Caco-2 (cell line): ENCODE measurements at regions not wholly inside any gene's neighbourhood (a gene's known extent, or its start where the extent isn't known, plus 50 kb on each side); places are given as distances from the start of the nearest gene placed in this dataset.
A peak's percentile ranks its signal among the peaks of the same experiment; 100 is the strongest.

Source experiments
- BruUV-seq: library from RNA; stranded (reverse); fragments of 400-500 nt; replicated peaks from 2 replicates; lab custom pipeline; 2021; lab: Mats Ljungman, UMichigan
- CTCF ChIA-PET: fragments of 300-600 bp; sonication (Branson Sonifier 250); formaldehyde crosslinking; loops from one replicate; lab custom pipeline; 2022; ENCODE audit warnings: antibody characterized with exemption; lab: Charles Lee
- POLR2A ChIA-PET: fragments of 300-600 bp; sonication (Branson Sonifier 250); formaldehyde crosslinking; loops from one replicate; lab custom pipeline; 2022; ENCODE audit warnings: antibody characterized with exemption; lab: Charles Lee
- DNase-seq, 2 experiments: peaks; one replicate each; pipeline versions ENCODE4 v3.0.0 to v3.0.0-alpha.2; 2020 to 2022
- H3K27me3 ChIP-seq: replicated peaks from 2 replicates; pipeline ENCODE4 v1.6.0; 2011; ENCODE audit warnings: low read length; ENCODE audit not compliant: control insufficient read depth, insufficient read depth
- H3K36me3 ChIP-seq: 2 replicates; pipeline ENCODE4 v1.5.1; 2011; ENCODE audit warnings: low read length; ENCODE audit not compliant: control insufficient read depth, insufficient read depth
- H3K4me1 ChIP-seq: fragments of 250-450 bp; sonication (Bioruptor Pico); 2 replicates; pipeline ENCODE4 v1.5.1; 2020; ENCODE audit warnings: mild to moderate bottlenecking
- H3K4me3 ChIP-seq: 2 replicates; pipeline ENCODE4 v1.5.1; 2011; ENCODE audit warnings: low read depth, mild to moderate bottlenecking, control low read depth, low read length
- H3K9me3 ChIP-seq: fragments of 250-450 bp; sonication (Bioruptor Pico); 2 replicates; pipeline ENCODE4 v1.5.1; 2020; ENCODE audit warnings: mild to moderate bottlenecking, moderate library complexity
- H3K27ac Mint-ChIP-seq: one replicate; pipeline ENCODE4 v1.8.0; 2022; ENCODE audit warnings: mixed read lengths; ENCODE audit not compliant: unreplicated experiment
- H3K27me3 Mint-ChIP-seq: one replicate; pipeline ENCODE4 v1.8.0; 2022; ENCODE audit warnings: mixed read lengths; ENCODE audit not compliant: insufficient read depth, unreplicated experiment
- H3K36me3 Mint-ChIP-seq: one replicate; pipeline ENCODE4 v1.8.0; 2022; ENCODE audit warnings: mild to moderate bottlenecking, mixed read lengths; ENCODE audit not compliant: insufficient read depth, unreplicated experiment
- H3K4me1 Mint-ChIP-seq: one replicate; pipeline ENCODE4 v1.8.0; 2022; ENCODE audit warnings: low read depth, mixed read lengths; ENCODE audit not compliant: unreplicated experiment
- H3K4me3 Mint-ChIP-seq: one replicate; pipeline ENCODE4 v1.8.0; 2022; ENCODE audit warnings: mild to moderate bottlenecking, moderate library complexity, mixed read lengths; ENCODE audit not compliant: unreplicated experiment
- H3K9me3 Mint-ChIP-seq: one replicate; pipeline ENCODE4 v1.8.0; 2022; ENCODE audit warnings: mixed read lengths; ENCODE audit not compliant: unreplicated experiment
- intact Hi-C: fragments of 100-400 bp; cut with micrococcal nuclease; formaldehyde crosslinking; loops from one replicate; pipeline ENCODE4 v1.10.0; 2022; ENCODE audit not compliant: unreplicated experiment
- TF ChIP-seq, protein P1 (sequence below), 2 experiments: fragments of 200-600 bp in 1 of 2; IDR thresholded peaks; 1 replicate in 1 of 2; 2 replicates in 1 of 2; pipeline versions ENCODE4 v1.5.1 to v1.8.0; 2011 to 2022; ENCODE audit warnings: antibody characterized with exemption in 1 of 2, control low read depth in 1 of 2, inconsistent platforms in 1 of 2, low read depth in 1 of 2, low read length in 1 of 2, mild to moderate bottlenecking in 1 of 2, moderate library complexity in 1 of 2; ENCODE audit not compliant: insufficient read depth in 1 of 2, severe bottlenecking in 1 of 2, unreplicated experiment in 1 of 2

GRCh38 chr5:75886706-75887105, 169.5 kb upstream of the POC5 start:
- ChIA-PET CTCF (interaction anchor here (0.8 kb wide), 1 partner anchor 370 kb away, joined by 5 read pairs; no protein-coding TSS in a partner anchor), POLR2A (no interaction called here)
- Histone ChIP-seq H3K4me1 (no peaks in the 10 kb centered on the region), H3K9me3 (no peaks in the 10 kb centered on the region), H3K4me3 (no peak overlapping the region), H3K27me3 (no peaks in the 10 kb centered on the region), H3K36me3 (no peaks in the 10 kb centered on the region)
- Mint-ChIP-seq H3K27me3 (no peaks in the 10 kb centered on the region), H3K4me1 (no peaks in the 10 kb centered on the region), H3K9me3 (no peaks in the 10 kb centered on the region), H3K27ac (no peak overlapping the region), H3K4me3 (no peak overlapping the region), H3K36me3 (no peaks in the 10 kb centered on the region)
- no peak for DNase-seq
- TF ChIP-seq, protein P1, sequence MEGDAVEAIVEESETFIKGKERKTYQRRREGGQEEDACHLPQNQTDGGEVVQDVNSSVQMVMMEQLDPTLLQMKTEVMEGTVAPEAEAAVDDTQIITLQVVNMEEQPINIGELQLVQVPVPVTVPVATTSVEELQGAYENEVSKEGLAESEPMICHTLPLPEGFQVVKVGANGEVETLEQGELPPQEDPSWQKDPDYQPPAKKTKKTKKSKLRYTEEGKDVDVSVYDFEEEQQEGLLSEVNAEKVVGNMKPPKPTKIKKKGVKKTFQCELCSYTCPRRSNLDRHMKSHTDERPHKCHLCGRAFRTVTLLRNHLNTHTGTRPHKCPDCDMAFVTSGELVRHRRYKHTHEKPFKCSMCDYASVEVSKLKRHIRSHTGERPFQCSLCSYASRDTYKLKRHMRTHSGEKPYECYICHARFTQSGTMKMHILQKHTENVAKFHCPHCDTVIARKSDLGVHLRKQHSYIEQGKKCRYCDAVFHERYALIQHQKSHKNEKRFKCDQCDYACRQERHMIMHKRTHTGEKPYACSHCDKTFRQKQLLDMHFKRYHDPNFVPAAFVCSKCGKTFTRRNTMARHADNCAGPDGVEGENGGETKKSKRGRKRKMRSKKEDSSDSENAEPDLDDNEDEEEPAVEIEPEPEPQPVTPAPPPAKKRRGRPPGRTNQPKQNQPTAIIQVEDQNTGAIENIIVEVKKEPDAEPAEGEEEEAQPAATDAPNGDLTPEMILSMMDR (IDR thresholded peaks at IDR 0.05; ENCODE audit: insufficient read depth in 1 of 2, low read depth in 1 of 2, low read length in 1 of 2, severe bottlenecking in 1 of 2, unreplicated experiment in 1 of 2): no peak
- intact Hi-C loops: loop anchor here (2.0 kb wide), 1 partner anchor 288 kb away; no protein-coding TSS in a partner anchor
- no TSS peak for BruUV-seq

- POLR2A ChIA-PET: no interaction called here
- intact Hi-C loops: loop anchor here (2.0 kb wide), 1 partner anchor 289 kb away; no protein-coding TSS in a partner anchor
Observed at GRCh38 chr5:75885849-75886596, 168.8 kb upstream of the POC5 start.

DNA sequence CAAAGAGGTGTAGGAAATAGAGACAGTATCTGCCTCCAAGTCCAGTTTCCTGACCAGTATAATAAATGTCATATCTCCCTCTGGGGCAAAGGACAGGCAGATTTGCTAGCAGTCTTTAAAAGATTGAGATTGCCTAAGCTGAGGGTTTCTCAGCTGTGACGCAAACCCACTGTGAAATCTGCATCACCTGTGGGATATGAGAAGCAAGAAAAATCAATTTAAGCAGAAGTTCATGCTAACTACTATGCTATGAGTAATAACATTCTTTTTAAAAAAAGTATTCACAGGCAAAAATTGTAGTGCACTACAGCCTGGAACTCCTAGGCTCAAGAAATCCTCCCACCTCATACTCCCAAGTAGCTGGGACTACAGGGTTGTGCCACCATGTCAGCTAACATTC, 168.1 kb upstream of the POC5 start:
- Mint-ChIP-seq H3K4me1 (no peaks in the 10 kb centered on the region), H3K36me3 (no peaks in the 10 kb centered on the region), H3K27me3 (no peaks in the 10 kb centered on the region), H3K4me3 (no peak overlapping the region), H3K9me3 (peaks cover 7% of the 10 kb centered on the region), H3K27ac (no peak overlapping the region)
- DNase-seq: no peak
- H3K4me1 ChIP-seq: no peaks in the 10 kb centered on the region
- BruUV-seq: no TSS peak
- no peak overlapping the region for H3K4me3 ChIP-seq
- TF ChIP-seq, protein P1 (IDR thresholded peaks at IDR 0.05; ENCODE audit: insufficient read depth in 1 of 2, low read depth in 1 of 2, low read length in 1 of 2, severe bottlenecking in 1 of 2, unreplicated experiment in 1 of 2): no peak
- ChIA-PET POLR2A (no interaction called here), CTCF (interaction anchor here (0.5 to 1.3 kb wide), 4 partner anchors 78 to 290 kb away, joined by 3 to 6 read pairs (median 4); no protein-coding TSS in a partner anchor)
- no peaks in the 10 kb centered on the region for H3K36me3 ChIP-seq
- H3K9me3 ChIP-seq: no peaks in the 10 kb centered on the region
- intact Hi-C loops: no loop called here
- H3K27me3 ChIP-seq: no peaks in the 10 kb centered on the region

More at GRCh38 chr5:75885849-75886596, 168.8 kb upstream of the POC5 start:
- no TSS peak for BruUV-seq
- peaks cover under 1% of the 10 kb centered on the region for H3K9me3 Mint-ChIP-seq
- H3K27me3 Mint-ChIP-seq: no peaks in the 10 kb centered on the region
- no peaks in the 10 kb centered on the region for H3K36me3 Mint-ChIP-seq
- H3K4me1 Mint-ChIP-seq: no peaks in the 10 kb centered on the region
- CTCF ChIA-PET: interaction anchor here (0.6 to 1.3 kb wide), 4 partner anchors 79 to 370 kb away, joined by 3 to 6 read pairs (median 5); no protein-coding TSS in a partner anchor
- H3K27ac Mint-ChIP-seq: no peak overlapping the region
- TF ChIP-seq, protein P1 (IDR thresholded peaks at IDR 0.05; ENCODE audit: insufficient read depth in 1 of 2, low read depth in 1 of 2, low read length in 1 of 2, severe bottlenecking in 1 of 2, unreplicated experiment in 1 of 2): peak; percentile 24 to 59
- no peak overlapping the region for H3K4me3 Mint-ChIP-seq
- H3K27me3 ChIP-seq: no peaks in the 10 kb centered on the region
- peak in 1 of 2 experiments; percentile 13 for DNase-seq
- no peaks in the 10 kb centered on the region for H3K4me1 ChIP-seq
- no peak overlapping the region for H3K4me3 ChIP-seq
- H3K9me3 ChIP-seq: no peaks in the 10 kb centered on the region
- no peaks in the 10 kb centered on the region for H3K36me3 ChIP-seq
